ENCODE measurements at regions not wholly inside any gene's neighbourhood (a gene's known extent, or its start where the extent isn't known, plus 50 kb on each side); places are given as distances from the start of the nearest gene placed in this dataset.
A peak's percentile ranks its signal among the peaks of the same experiment; 100 is the strongest.
"Not testable (repeated sequence)": the region's sequence is repeated elsewhere in the genome, so short reads cannot be mapped to it uniquely, and the experiment has no call there.

DNA sequence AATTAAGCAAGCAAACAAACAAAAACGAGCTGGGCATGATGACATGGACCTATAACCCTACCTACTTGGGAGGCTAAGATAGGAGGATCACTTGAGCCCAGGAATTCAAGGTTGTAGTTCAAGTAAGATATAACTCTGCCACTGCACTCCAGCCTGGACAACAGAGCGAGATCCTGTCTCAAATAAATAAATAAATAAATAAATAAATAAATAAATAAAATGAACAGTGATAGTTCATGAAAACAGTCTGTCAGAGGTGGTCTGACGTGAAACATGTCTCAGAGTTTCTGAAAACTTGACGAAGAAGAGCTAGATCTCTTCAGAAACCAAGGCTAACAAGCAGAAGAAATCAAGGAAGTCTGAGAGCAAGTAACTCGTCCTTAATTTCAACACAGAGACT is 188.8 kb upstream of the GPC6 start:
- no peak overlapping the region for H3K27ac Mint-ChIP-seq
- no peaks in the 10 kb centered on the region for H3K4me1 Mint-ChIP-seq
- H3K9me3 Mint-ChIP-seq = peaks cover 9 to 30% (median 14%) of the 10 kb centered on the region in 6 donors
- no peaks in the 10 kb centered on the region for H3K36me3 Mint-ChIP-seq
- H3K4me3 Mint-ChIP-seq = no peak overlapping the region
- DNase-seq = no peak
- peaks cover 0 to 3% (median 1%) of the 10 kb centered on the region in 3 donors for H3K27me3 Mint-ChIP-seq (ENCODE audit: low read depth in 3 of 3)

DNA sequence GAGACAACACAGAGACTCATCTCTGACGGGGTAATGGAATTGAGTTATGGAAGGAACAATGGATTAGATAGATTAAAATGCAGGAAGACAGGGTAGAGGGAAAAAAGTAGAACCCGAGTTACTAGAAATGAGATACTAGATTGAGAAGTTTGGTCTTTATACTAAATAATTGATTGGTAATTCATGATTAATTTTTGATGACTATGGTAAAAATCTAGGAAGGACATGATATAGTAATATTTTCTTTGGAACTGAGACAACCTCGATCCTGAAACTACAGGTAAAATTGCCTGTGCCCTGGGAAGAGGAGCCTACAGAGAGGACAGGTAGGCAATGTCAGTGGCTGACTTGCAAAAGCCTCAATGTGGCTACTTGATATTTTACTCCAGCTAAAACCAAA is 188.4 kb upstream of the GPC6 start:
- no peak for DNase-seq

DNA sequence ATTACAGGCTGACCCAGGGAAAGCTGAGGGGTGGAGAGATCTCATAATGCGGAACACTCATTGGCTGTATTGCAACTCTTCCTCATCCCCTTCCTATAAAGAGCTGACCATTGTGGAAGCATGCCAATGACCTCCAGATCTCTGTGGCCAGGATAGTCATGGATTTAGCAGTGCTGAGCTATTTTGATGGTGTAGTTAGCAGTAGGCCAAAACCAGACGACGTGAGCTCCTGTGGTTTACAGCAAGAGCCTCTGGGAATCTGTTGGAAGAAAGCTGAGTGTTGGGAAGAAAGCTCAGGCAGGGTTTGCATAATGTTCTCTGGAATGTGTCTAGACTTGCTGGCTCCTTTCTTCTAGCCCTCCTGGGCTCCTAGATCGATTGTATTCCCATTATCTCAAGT is 187.5 kb upstream of the GPC6 start:
- Mint-ChIP-seq H3K4me3 (no peak overlapping the region), H3K27ac (no peak overlapping the region), H3K27me3 (ENCODE audit: low read depth in 3 of 3) (peaks cover 0 to 3% (median 1%) of the 10 kb centered on the region in 3 donors)

More for the DNA sequence above, 188.4 kb upstream of the GPC6 start:
- Mint-ChIP-seq H3K36me3 (no peaks in the 10 kb centered on the region), H3K27me3 (ENCODE audit: low read depth in 3 of 3) (peaks cover 0 to 3% (median 1%) of the 10 kb centered on the region in 3 donors), H3K9me3 (peaks cover 9 to 26% (median 14%) of the 10 kb centered on the region in 6 donors), H3K4me3 (no peak overlapping the region), H3K27ac (no peak overlapping the region), H3K4me1 (no peaks in the 10 kb centered on the region)

DNA sequence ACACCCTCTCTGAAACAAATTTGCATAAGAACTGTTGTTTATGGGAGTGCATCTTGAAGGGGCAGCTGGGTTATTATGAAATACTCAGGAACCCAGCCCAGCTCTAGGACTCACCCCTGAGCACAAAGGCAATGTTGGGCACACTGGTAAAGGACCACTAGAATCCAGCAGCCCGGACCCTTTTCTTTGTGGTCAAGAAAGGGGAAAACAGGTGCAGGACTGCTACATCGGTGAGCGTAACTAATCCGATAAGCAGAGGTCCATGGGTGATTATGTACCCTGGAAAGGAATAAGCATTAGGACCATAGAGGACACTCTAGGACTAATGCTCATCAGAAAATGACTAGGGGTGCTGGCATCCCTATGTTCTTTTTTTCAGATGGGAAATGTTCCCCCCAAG is 185.0 kb upstream of the GPC6 start:
- not testable (repeated sequence) for H3K4me1 Mint-ChIP-seq

More for the DNA sequence above, 187.5 kb upstream of the GPC6 start:
- H3K4me1 Mint-ChIP-seq = no peaks in the 10 kb centered on the region
- peaks cover 9 to 32% (median 14%) of the 10 kb centered on the region in 6 donors for H3K9me3 Mint-ChIP-seq
- no peaks in the 10 kb centered on the region for H3K36me3 Mint-ChIP-seq
- no peak for DNase-seq

DNA sequence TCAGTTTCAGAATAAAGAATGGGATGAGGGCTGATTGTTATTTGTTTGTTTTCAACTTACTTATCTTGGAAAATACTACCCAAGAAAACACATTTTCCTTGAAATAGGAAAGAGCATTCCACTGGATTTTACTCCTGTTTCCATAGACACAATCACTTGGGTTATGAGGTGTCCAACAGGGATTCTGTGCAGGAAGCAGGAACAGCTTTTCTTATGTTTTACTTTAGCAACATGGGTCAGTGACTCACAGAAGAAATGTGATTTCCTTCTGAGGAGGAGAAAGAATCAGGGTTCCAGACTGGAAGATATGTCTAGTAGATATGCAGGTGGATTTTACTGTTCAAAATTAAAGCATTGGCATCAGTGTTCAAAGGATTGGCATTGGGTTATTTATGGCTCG is 180.8 kb upstream of the GPC6 start:
- peaks cover 3 to 4% (median 3%) of the 10 kb centered on the region in 3 donors for H3K27me3 Mint-ChIP-seq (ENCODE audit: low read depth in 3 of 3)

More for the DNA sequence above, 185.0 kb upstream of the GPC6 start:
- not testable (repeated sequence) for H3K27me3 Mint-ChIP-seq (ENCODE audit: low read depth in 3 of 3); H3K27ac Mint-ChIP-seq; H3K4me3 Mint-ChIP-seq; H3K36me3 Mint-ChIP-seq; DNase-seq
- H3K9me3 Mint-ChIP-seq = peaks cover 8 to 42% (median 15%) of the 10 kb centered on the region in 6 donors

DNA sequence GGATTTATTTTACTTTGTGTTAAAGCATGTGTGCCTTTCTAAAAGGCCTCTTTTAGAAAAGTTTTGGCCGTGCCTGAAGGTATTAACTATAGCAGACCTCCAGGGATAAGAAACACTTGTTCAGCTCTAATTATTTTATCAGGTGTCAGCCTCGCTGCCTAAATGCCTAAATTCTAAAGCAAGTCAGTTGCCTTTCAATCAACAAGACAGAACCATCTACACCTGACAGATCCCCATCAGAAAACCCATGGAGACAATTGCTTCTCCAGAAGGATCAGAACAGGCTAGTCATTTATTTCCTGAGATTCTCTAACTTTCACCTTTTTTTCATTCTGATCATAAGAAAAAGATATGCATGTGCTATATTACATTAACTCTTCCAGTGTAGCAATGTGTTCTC is 171.4 kb upstream of the GPC6 start:
- Mint-ChIP-seq H3K36me3 (peaks cover 0 to 3% (median 0%) of the 10 kb centered on the region in 3 donors), H3K27me3 (ENCODE audit: low read depth in 3 of 3) (no peaks in the 10 kb centered on the region), H3K9me3 (peaks cover 3 to 34% (median 10%) of the 10 kb centered on the region in 6 donors)

More for the DNA sequence above, 180.8 kb upstream of the GPC6 start:
- peaks cover 0 to 1% (median 0%) of the 10 kb centered on the region in 3 donors for H3K36me3 Mint-ChIP-seq
- H3K9me3 Mint-ChIP-seq = peaks cover 2 to 36% (median 17%) of the 10 kb centered on the region in 6 donors
- DNase-seq = no peak
- no peaks in the 10 kb centered on the region for H3K4me1 Mint-ChIP-seq
- no peak overlapping the region for H3K27ac Mint-ChIP-seq
- no peak overlapping the region for H3K4me3 Mint-ChIP-seq

DNA sequence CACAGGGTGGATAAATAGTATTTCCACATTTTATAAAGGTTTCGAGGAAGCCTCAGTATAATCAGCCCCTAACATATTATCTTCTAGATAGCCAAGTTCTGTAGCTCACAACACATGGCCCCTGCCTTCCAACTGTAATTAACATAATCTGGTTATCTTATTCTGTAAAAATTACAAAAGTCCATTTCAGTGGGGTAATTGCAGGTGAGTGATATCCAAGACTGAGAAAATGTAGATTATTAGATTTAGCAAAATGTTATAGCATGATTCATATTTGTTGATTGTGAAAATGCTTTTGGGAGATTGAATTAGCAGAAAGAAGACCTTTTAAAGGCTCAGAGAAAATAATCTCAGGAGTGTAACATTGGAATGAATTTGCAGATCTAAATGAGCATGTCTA is 168.3 kb upstream of the GPC6 start:
- H3K27ac Mint-ChIP-seq = peak overlapping the region in 1 of 6 donors; percentile 51
- no peak overlapping the region for H3K4me3 Mint-ChIP-seq
- peaks cover 6 to 21% (median 9%) of the 10 kb centered on the region in 6 donors for H3K9me3 Mint-ChIP-seq
- H3K4me1 Mint-ChIP-seq = no peaks in the 10 kb centered on the region
- H3K36me3 Mint-ChIP-seq = no peaks in the 10 kb centered on the region
- no peaks in the 10 kb centered on the region for H3K27me3 Mint-ChIP-seq (ENCODE audit: low read depth in 3 of 3)
- DNase-seq = no peak

More for the DNA sequence above, 171.4 kb upstream of the GPC6 start:
- DNase-seq = no peak
- no peak overlapping the region for H3K4me3 Mint-ChIP-seq
- H3K27ac Mint-ChIP-seq = no peak overlapping the region
- no peaks in the 10 kb centered on the region for H3K4me1 Mint-ChIP-seq

DNA sequence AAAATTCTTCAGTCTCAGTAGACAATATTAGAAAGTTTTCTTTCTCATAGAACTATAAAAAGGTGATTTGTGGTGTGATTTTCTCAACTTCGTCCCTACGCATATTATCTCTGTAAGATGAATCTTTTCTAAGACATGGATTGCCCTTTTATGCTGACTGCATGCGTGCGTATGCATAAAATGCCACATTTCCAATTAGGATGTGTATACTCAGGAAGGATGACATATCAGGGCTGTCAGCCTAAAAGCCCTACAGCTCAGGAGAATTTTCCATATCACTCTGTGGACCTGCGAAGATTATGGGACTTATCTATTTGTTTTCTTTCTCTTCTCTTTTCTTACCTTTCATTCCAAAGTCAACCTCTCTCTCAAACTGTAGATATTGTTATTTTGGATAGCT is 166.5 kb upstream of the GPC6 start:
- Mint-ChIP-seq H3K4me3 (no peak overlapping the region), H3K27ac (no peak overlapping the region), H3K36me3 (no peaks in the 10 kb centered on the region), H3K9me3 (peaks cover 6 to 22% (median 12%) of the 10 kb centered on the region in 6 donors), H3K4me1 (no peaks in the 10 kb centered on the region), H3K27me3 (ENCODE audit: low read depth in 3 of 3) (no peaks in the 10 kb centered on the region)
- DNase-seq = no peak

DNA sequence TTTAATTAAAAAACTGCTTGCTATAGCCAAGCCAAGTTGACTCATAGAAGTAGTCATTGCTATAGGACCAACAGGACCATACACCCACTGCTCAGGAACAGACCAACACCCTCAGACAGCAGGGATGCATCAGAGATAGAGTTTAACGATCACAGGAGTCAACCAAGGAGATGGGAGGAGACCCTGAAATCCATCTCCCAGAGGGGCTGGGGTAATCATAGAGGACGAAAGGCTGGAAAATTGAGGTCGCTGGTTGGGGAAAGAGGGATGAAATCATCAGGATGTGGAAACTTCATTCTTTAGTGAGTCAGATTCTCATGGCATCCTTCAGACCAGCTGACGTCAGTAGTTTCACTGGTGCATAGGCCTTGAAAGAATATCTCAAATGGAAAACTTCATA is 160.4 kb upstream of the GPC6 start:
- H3K4me1 Mint-ChIP-seq = no peaks in the 10 kb centered on the region
- H3K9me3 Mint-ChIP-seq = peaks cover 2 to 17% (median 11%) of the 10 kb centered on the region in 6 donors
- no peak for DNase-seq
- no peak overlapping the region for H3K27ac Mint-ChIP-seq
- peaks cover 0 to 3% (median 0%) of the 10 kb centered on the region in 3 donors for H3K27me3 Mint-ChIP-seq (ENCODE audit: low read depth in 3 of 3)
- H3K4me3 Mint-ChIP-seq = no peak overlapping the region
- H3K36me3 Mint-ChIP-seq = no peaks in the 10 kb centered on the region

DNA sequence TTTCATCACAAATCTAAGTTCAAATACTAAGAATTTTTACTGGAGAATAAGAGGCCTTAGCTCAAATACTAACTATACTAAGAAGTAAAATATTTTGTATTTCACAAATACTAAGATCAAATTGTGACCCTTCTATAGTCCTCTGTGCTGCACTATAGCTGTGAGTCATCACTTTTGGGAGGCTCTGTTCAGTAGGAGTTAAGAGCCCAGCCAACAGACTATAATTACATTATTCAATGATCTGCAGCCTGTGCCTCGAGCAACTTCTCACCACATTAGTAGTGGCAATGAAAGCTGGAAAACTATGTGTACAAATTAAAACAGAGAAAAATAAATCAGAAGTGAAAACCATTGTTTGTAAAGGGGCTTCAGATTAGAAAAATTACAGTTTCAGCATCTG is 147.3 kb upstream of the GPC6 start:
- H3K9me3 Mint-ChIP-seq = peaks cover 0 to 9% (median 5%) of the 10 kb centered on the region in 6 donors
- no peaks in the 10 kb centered on the region for H3K4me1 Mint-ChIP-seq
- H3K27ac Mint-ChIP-seq = no peak overlapping the region

DNA sequence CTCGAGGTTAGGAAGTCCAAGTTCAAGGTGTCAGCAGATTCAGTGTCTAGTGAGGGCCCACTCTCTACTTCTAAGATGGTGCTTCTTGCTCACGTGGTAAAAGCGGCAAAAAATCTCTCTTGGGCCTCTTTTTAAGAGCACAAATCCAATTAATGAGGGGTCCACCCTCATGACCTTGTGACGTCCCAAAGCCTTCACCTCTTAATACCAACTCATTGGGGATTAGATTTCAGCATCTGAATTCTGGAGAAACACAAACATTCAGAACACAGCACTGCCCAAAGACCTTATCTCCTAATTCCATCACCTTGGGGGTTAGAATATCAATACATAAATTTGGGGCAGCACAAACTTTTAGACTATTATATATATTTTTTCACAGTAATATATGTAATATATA is 146.4 kb upstream of the GPC6 start:
- H3K27me3 Mint-ChIP-seq (ENCODE audit: low read depth in 3 of 3) = no peaks in the 10 kb centered on the region
- H3K27ac Mint-ChIP-seq = no peak overlapping the region
- H3K36me3 Mint-ChIP-seq = no peaks in the 10 kb centered on the region
- H3K9me3 Mint-ChIP-seq = peaks cover 2 to 8% (median 5%) of the 10 kb centered on the region in 6 donors
- no peaks in the 10 kb centered on the region for H3K4me1 Mint-ChIP-seq
- H3K4me3 Mint-ChIP-seq = no peak overlapping the region
- DNase-seq = no peak

More for the DNA sequence above, 147.3 kb upstream of the GPC6 start:
- no peak overlapping the region for H3K4me3 Mint-ChIP-seq
- DNase-seq = no peak
- no peaks in the 10 kb centered on the region for H3K36me3 Mint-ChIP-seq
- H3K27me3 Mint-ChIP-seq (ENCODE audit: low read depth in 3 of 3) = no peaks in the 10 kb centered on the region

DNA sequence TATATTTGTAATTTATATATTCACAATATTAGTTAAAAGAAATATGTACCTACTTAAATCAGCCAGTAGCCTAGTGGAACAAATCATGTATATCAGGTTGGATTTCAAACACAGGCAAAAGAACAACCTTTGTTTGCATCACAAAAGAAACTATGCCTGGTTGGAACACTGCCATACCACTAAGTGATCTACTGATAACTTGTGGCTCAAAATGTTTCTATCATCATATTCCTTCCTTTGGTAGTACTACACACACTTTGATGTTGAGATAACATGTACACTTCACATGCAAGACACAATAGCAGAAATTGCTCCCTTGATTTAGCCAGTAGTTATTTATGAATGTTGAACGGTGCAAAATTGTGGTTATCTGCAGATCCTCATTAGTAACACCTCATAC is 146.0 kb upstream of the GPC6 start:
- DNase-seq = no peak
- Mint-ChIP-seq H3K4me1 (no peaks in the 10 kb centered on the region), H3K9me3 (peaks cover 2 to 11% (median 7%) of the 10 kb centered on the region in 6 donors), H3K27ac (no peak overlapping the region), H3K4me3 (no peak overlapping the region), H3K27me3 (ENCODE audit: low read depth in 3 of 3) (no peaks in the 10 kb centered on the region), H3K36me3 (no peaks in the 10 kb centered on the region)

DNA sequence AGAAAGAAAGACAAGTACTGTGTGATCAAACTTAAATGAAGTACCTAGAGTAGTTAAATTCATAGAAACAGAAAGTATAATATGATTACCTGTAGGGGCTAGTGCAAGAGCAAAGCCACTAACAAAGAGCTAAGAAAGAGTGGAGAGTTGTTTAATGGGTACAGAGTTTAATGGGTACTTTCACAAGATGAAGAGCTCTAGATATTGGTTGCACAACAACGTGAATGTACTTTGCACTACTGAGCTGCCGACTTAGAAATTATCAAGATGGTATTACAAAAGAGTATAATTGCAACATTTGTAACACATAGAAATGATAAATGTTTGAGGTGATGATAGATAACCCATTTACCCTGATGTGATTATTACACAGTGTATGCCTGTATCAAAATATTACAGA is 140.3 kb upstream of the GPC6 start:
- no peak overlapping the region for H3K27ac Mint-ChIP-seq
- DNase-seq = no peak
- no peak overlapping the region for H3K4me3 Mint-ChIP-seq
- H3K27me3 Mint-ChIP-seq (ENCODE audit: low read depth in 3 of 3) = no peaks in the 10 kb centered on the region
- no peaks in the 10 kb centered on the region for H3K36me3 Mint-ChIP-seq
- peaks cover 0 to 14% (median 3%) of the 10 kb centered on the region in 6 donors for H3K9me3 Mint-ChIP-seq
- H3K4me1 Mint-ChIP-seq = no peaks in the 10 kb centered on the region

DNA sequence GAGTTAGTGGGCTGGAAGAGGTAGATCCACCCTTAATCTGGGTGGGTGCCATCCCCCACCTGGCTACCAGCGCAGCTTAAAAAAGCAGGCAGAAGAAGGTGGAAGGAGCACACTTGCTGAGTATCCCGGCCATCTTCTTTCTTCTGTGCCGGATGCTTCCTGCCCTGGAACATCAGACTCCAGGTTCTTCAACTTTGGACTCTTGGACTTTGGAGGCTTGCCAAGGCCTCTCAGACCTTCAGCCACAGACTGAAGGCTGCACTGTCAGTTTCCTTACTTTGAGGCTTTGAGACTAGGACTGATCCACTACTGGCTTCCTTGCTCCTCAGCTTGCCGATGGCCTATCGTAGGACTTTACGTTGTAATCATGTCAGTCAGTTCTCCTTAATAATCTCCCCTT is 127.6 kb upstream of the GPC6 start:
- Mint-ChIP-seq H3K27ac (no peak overlapping the region), H3K36me3 (no peaks in the 10 kb centered on the region), H3K4me1 (no peaks in the 10 kb centered on the region), H3K9me3 (peaks cover 0 to 27% (median 3%) of the 10 kb centered on the region in 6 donors), H3K4me3 (no peak overlapping the region), H3K27me3 (ENCODE audit: low read depth in 3 of 3) (peaks cover 0 to 2% (median 0%) of the 10 kb centered on the region in 3 donors)
- DNase-seq = no peak

DNA sequence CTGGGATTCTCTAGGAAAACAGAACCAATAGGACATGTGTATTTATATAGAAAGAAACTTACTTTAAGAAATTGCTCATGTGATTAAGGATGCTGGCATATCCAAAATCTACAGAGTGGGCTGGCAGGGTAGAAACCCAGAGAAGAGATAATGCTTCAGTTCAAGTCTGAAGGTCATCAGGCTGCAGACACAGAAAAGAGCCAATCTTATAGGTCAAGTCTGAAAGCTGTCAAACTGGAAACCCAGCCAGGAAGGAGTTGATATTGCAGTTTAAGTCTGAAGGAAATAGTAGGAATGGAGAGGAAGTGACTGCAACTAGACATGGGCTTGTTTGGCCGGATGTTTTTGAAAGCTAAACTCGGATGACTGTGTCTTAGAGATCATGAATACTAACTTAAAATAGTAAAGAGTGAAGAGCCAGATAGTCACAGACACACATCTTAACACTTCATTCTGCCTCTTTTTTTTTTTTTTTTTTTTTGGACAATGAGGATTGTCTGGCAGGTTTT is 125.3 kb upstream of the GPC6 start:
- Mint-ChIP-seq H3K9me3 (peaks cover 0 to 27% (median 6%) of the 10 kb centered on the region in 6 donors), H3K27me3 (ENCODE audit: low read depth in 3 of 3) (peaks cover 0 to 2% (median 0%) of the 10 kb centered on the region in 3 donors), H3K4me1 (no peaks in the 10 kb centered on the region), H3K4me3 (no peak overlapping the region), H3K36me3 (no peaks in the 10 kb centered on the region), H3K27ac (no peak overlapping the region)
- DNase-seq = no peak

Measured in immature natural killer cell (primary cell).